ENCODE measurements at regions not wholly inside any gene's neighbourhood (a gene's known extent, or its start where the extent isn't known, plus 50 kb on each side); places are given as distances from the start of the nearest gene placed in this dataset.

DNA sequence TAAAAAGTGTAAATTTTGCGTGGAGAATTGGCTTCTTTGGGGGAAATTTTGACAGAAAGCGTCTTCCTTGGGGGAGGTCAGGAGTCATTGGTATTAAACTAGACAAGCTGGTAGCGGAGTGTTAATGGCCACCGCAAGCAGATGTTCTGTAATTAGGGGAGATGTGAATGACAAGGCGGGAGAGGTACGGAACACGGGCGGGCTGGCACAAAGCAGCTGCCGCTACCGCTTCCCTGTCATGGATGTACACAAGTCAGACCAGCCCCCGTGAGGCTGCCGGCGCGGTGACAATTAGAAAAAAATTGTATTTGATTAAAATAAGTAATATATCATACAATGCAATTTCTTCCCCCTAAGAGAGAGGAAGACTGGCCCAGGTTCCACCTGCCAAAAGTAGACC lies 501.6 kb downstream of the VRK1 start:
- TF ChIP-seq POLR2A (IDR thresholded peaks at IDR 0.05; ENCODE audit: low read depth, low read length), result no peak
- TF ChIP-seq, protein P1, sequence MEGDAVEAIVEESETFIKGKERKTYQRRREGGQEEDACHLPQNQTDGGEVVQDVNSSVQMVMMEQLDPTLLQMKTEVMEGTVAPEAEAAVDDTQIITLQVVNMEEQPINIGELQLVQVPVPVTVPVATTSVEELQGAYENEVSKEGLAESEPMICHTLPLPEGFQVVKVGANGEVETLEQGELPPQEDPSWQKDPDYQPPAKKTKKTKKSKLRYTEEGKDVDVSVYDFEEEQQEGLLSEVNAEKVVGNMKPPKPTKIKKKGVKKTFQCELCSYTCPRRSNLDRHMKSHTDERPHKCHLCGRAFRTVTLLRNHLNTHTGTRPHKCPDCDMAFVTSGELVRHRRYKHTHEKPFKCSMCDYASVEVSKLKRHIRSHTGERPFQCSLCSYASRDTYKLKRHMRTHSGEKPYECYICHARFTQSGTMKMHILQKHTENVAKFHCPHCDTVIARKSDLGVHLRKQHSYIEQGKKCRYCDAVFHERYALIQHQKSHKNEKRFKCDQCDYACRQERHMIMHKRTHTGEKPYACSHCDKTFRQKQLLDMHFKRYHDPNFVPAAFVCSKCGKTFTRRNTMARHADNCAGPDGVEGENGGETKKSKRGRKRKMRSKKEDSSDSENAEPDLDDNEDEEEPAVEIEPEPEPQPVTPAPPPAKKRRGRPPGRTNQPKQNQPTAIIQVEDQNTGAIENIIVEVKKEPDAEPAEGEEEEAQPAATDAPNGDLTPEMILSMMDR (IDR thresholded peaks at IDR 0.05; ENCODE audit: extremely low read depth in 1 of 2, insufficient read depth in 1 of 2, low read depth in 1 of 2, low read length in 2 of 2), result no peak
- no peak for TF ChIP-seq JUN (IDR thresholded peaks at IDR 0.05; ENCODE audit: borderline replicate concordance, insufficient read depth, insufficient read length, low read depth)
- TF ChIP-seq EZH2 (IDR thresholded peaks at IDR 0.05; ENCODE audit: borderline replicate concordance, low read depth, low read length, severe bottlenecking), result no peak
- TF ChIP-seq POLR2AphosphoS5 (IDR thresholded peaks at IDR 0.05; ENCODE audit: insufficient read depth, low read depth, low read length), result no peak
- TF ChIP-seq, protein P2, sequence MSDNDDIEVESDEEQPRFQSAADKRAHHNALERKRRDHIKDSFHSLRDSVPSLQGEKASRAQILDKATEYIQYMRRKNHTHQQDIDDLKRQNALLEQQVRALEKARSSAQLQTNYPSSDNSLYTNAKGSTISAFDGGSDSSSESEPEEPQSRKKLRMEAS (IDR thresholded peaks at IDR 0.05; ENCODE audit: insufficient read depth, insufficient read length), result no peak
- TF ChIP-seq GATA2 (IDR thresholded peaks at IDR 0.05; ENCODE audit: insufficient read depth, insufficient read length, low read depth, low read length), result no peak
- TF ChIP-seq MYC (IDR thresholded peaks at IDR 0.05; ENCODE audit: low read depth, low read length), result no peak
- TF ChIP-seq FOS (IDR thresholded peaks at IDR 0.05; ENCODE audit: borderline replicate concordance, insufficient read depth, low read length), result no peak
